SKM-1 treated with dmso at 0.1 percent for 144 hours (cell line): ENCODE measurements at regions not wholly inside any gene's neighbourhood (a gene's known extent, or its start where the extent isn't known, plus 50 kb on each side); places are given as distances from the start of the nearest gene placed in this dataset.
A peak's percentile ranks its signal among the peaks of the same experiment; 100 is the strongest.
"Not testable (repeated sequence)": the region's sequence is repeated elsewhere in the genome, so short reads cannot be mapped to it uniquely, and the experiment has no call there.

Experiments used
- DNase-seq: peaks from one replicate; lab custom pipeline; 2025; ENCODE audit not compliant: unreplicated experiment; lab: John Stamatoyannopoulos, UW

DNA sequence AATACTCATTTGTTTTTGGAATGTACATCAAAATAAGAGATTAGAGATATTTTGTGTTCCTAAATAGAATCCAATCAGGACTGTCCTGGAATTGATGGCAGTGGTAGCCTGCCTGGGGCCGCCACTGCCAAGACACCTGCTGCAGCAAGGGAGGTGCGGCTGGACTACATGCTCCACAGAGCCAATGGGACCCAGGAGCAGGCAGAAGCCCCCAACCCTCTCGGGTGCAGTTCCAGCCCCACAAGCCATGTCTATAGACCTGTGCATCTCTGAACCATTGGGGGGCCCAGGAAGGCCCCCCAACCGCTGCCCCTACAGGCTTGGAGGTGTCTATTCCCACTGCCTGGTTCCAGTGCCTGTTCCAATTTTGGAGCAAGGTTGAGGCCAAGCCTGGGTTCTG is 1524.3 kb downstream of the PCDH18 start:
- no peak for DNase-seq

GRCh38 chr4:136002316-136002715 is 1530.0 kb downstream of the PCDH18 start:
- DNase-seq: no peak

GRCh38 chr4:136001791-136002190 is 1530.5 kb downstream of the PCDH18 start:
- DNase-seq: no peak

DNA sequence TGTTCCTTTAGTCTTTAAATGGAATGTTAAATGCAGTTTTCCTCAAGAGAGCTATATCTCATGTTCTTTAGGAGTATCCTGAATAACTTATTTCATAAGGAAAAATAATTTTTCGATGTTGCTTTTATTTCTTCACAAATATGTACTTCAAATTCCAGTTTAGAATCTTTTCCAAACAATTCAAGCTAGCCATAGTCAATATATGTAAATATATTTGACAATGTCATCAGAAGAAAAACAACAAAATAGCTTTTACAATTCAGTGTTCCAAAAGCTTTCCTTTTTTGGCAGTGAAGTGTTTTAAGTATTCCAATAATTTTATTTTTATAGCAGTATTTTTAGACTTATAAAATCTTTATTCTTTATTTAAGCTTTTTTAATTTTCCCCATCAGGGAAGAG is 1532.0 kb downstream of the PCDH18 start:
- no peak for DNase-seq

DNA sequence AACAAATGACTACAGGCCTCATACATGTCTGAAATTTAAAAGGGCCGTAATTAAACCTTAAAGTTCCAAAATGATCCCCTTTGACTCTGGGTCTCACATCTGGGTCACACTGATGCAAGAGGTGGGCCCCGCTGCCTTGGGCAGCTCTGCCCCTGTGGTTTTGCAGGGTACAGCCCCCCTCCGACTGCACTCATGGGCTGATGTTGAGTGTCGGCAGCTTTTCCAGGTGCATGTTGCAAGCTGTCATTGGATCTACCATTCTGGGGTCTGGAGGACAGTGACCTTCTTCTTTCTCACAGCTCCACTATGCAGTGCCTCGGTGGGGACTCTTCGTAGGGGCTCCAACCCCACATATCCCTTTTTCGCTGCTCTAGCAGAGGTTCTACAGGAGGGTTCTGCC is 1537.9 kb downstream of the PCDH18 start:
- no peak for DNase-seq

- no peak for DNase-seq
These were observed 1555.4 kb downstream of the PCDH18 start for GRCh38 chr4:135976860-135977259.

DNA sequence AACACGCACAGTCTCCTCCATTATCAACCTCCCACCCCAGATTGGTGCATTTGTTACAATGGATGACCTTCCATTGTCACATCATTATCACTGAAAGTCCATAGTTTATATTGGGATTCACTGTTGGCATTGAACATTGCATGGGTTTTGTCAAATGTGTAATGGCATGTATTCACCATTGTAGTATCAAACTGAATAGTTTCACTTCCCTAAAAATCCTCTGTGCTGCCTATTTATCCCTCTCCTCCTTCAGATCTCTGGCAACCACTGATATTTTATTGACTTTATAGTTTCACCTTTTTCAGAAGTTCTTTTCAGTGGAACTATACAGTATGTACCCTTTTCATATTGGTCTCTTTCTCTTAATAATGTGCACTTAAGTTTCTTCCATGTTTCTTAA is 1565.4 kb downstream of the PCDH18 start:
- peak; percentile 2 for DNase-seq

DNA sequence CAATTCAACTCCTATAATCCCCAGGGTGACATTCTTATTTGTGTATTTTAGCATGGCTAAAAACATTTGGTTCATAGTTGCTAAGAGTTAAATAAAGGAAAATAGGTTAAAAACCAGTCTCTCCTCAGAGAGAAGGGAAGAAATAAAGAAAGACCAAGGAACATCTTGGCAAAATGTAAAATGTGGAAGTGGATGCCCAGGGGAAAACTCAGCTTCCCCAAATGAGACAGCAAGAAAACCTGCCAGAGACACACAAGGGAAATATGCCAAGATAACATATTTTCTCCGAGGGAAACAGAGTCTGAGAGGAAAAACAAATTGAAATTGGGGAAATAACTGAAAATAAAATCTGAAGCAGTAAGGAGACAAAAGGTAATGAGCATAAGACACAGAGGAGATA is 1569.3 kb downstream of the PCDH18 start:
- DNase-seq: peak; percentile 8

GRCh38 chr4:135949931-135950330 is 1582.4 kb downstream of the PCDH18 start:
- DNase-seq: no peak

DNA sequence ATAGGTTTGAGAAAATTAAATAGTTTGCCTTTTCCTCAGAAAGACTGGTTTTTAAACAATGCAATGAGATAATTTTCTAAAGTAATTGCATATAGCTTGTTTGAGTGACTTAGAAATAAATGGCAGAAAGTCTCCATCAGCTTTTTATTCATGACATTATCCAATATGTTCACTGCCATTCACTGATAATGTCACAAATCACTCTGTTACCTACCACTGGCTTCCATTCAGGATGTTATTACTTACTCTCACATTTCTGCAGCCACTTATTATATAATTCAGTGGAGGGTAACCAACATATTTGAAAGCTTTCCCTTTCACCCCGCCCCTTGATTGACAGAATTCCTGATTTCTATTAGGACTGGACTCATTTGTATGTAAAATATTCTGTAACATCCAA is 1583.5 kb downstream of the PCDH18 start:
- DNase-seq: no peak

DNA sequence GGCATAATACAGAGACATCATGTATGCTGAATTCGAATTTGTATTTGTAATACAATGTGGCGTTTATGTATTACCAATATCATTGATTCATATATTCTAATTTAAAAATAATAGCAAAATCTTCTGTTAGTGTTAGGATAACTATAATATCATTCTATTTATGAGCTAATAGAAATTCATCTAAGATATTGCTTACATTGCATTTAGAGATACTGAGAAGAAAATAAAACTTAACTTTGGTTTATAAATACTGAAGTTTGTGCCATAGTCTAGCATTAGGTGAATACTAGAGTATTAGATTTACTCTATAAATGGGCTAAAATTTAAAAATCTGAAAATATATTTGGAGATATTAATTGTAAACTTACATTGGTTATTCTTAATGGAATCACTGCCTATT is 1590.6 kb downstream of the PCDH18 start:
- DNase-seq: no peak

GRCh38 chr4:135934026-135934425 is 1598.3 kb downstream of the PCDH18 start:
- no peak for DNase-seq

- DNase-seq: no peak
These were observed 1604.6 kb downstream of the PCDH18 start for GRCh38 chr4:135927651-135928050.

DNA sequence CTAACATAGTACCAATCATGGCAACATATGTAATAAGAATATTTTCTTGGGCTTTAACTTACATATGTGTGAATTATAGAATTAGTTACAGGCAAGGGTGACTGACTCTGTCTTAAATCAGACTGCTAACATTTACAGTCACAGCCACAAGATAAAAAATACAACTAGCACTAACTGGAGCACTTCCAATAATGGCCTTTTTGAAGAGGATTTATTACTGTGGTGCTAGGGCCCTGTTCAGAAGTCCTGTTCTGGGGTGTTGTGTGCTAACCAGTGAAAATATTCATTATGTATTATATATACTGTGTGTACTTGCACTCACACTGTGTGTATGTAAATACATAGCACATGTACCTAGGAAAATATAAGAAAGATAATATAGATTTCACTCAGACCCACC is 1611.2 kb downstream of the PCDH18 start:
- DNase-seq: no peak

DNA sequence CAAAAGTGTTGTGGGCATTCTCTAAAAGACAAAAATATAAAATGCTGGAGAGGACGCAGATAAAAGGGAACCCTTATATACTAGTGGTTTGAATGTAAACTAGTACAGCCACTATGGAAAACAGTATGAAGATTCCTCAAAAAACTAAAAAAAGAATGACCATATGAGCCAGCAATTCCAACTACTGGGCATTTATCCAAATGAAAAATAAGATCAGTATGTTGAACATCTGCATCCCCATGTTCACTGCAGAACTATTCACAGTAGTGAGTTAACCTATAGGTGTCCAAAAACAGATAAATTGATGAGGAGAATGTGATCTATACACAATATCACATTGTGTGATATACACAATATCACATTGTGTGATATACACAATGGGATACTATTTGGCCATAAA is 1615.3 kb downstream of the PCDH18 start:
- no peak for DNase-seq

- no peak for DNase-seq
These were observed 1631.3 kb downstream of the PCDH18 start for GRCh38 chr4:135900956-135901355.

DNA sequence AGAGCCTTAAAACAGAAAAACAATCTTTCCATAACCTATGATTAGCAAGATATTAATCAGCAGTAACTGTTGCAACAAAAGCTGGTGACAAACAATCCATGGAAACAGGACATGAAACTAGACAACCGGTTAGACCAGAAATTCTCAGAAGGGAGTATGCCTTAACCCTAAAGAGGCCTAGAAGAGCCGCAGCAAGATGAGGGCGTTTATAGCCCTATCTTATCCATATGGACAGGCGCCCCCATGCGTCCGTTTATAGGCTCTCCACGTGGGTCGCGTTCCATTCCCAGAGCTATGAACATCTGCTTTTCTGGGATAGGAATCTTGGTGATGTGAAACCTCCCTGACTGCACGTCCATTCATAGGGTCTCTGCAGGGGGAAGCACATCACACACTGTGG is 1662.7 kb upstream of the PABPC4L start:
- DNase-seq: not testable (repeated sequence)

- no peak for DNase-seq
These were observed 1639.2 kb upstream of the PABPC4L start for GRCh38 chr4:135840781-135841180.

- no peak for DNase-seq
These were observed 1638.1 kb upstream of the PABPC4L start for GRCh38 chr4:135839712-135840111.

DNA sequence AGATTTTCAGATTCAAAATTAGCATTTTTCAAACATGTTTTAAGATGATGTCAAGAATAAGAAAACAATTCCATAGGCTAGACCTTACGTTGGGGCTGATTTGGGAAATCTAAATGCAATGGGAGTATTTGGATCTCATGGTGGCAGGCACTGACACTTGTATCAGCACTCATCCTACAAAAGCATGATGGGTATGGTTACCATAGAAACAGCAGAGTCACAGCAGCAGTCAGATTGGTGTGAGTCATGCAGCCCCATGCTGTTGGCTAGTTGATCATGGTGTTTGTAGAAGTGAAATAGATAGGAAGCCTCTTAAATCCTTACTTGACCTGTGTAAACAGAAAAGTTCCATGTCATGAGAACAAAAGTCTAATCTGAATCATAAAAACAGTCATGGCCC is 1637.3 kb upstream of the PABPC4L start:
- no peak for DNase-seq

DNA sequence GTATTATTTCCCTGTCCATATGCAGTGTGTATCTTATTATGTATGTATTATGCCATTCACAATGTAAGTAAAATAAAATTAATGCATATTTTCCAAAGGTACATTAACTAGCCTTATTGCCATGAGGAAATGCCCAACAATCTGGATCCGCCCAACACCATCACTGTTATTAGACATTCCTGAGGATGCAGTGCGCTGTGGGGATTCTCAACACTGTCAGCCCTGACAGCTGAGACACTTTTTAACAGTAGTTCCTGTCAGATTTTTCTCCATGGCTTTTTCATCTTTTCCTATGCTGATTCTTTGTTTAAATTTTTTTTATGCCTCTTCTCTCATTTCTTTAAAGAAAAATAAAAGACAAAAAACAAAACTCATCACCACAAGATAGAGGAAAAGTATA is 1632.9 kb upstream of the PABPC4L start:
- DNase-seq: no peak

DNA sequence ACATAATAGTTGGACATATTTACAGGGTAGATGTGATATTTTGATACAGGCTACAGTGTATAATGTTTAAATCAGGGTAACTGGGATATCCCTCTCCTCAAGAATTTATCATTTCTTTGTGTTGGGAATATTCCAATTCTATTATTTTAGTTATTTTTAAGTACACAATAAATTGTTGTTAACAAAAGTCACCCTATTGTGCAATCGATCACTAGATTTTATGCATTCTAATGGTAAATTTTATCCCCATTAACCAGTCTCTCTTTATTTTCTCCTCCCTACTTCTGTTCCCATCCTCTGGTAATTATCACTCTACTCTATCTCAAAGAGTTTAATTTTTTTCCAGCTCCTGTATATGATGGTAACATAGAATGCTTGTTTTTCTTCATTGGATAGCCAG is 1631.9 kb upstream of the PABPC4L start:
- DNase-seq: no peak

DNA sequence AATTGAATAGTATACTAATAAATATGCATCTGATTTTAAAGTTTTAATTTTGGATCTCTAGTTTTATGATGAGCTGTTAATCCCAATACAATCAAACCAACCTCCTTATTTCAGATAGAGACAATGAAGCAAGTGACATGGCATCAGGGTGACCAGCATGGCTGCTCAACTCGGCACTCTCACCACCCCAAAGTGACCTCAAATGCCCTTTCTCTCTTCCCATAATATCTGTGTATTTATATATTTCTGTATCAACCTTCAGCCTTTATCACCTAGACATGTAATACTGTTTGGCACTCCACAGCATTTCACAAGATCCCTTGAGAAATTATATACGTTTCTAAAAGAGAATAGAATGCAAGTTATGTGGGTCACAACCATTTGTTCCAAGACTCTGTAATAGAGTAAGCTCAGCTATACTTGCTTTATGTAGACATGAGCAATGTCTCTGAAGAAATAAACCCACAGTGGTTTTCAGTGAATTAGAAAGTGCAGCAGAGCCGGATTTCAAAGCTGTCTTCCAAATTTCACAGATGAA is 1623.2 kb upstream of the PABPC4L start:
- no peak for DNase-seq

DNA sequence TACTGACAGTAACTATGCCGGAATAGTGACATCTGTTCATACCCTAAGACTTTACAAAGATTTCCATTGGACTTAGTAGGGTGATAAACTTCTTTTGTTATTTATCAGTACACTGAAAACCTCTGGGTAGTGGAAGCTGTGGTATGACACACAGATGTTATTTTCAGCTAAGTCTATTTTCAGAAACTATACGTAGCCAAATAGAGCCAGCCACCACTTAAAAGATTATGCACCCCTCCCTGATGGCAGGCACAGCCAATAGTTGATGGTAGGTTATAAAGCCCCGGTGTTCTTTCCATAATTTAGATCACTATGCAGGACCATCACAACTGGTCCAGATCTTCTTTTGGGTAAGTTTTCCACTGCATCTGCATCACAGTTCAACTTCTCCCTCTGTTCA is 1603.2 kb upstream of the PABPC4L start:
- DNase-seq: no peak
